Endodermal cell (in vitro differentiated cells): ENCODE measurements at regions not wholly inside any gene's neighbourhood (a gene's known extent, or its start where the extent isn't known, plus 50 kb on each side); places are given as distances from the start of the nearest gene placed in this dataset.

Source experiments
- DNase-seq: peaks from one replicate; pipeline ENCODE4 v3.0.0-alpha.2; 2017
- H3K27ac ChIP-seq: 2 replicates; pipeline ENCODE4 v1.5.1; 2013; ENCODE audit warnings: mild to moderate bottlenecking, low read depth, low read length, moderate library complexity
- H3K27me3 ChIP-seq: 2 replicates; pipeline ENCODE4 v1.6.1; 2013; ENCODE audit warnings: mild to moderate bottlenecking, low read length, moderate library complexity; ENCODE audit not compliant: insufficient read depth, control insufficient read depth, poor library complexity, severe bottlenecking
- H3K36me3 ChIP-seq: 2 replicates; pipeline ENCODE4 v1.7.0; 2013; ENCODE audit warnings: mild to moderate bottlenecking, low read length, moderate library complexity; ENCODE audit not compliant: control insufficient read depth, insufficient read depth
- H3K4me1 ChIP-seq: one replicate; pipeline ENCODE4 v1.7.0; 2013; ENCODE audit warnings: low read length; ENCODE audit not compliant: control insufficient read depth, insufficient read depth
- H3K4me3 ChIP-seq: 2 replicates; pipeline ENCODE4 v1.5.1; 2013; ENCODE audit warnings: mild to moderate bottlenecking, low read length, moderate library complexity
- H3K9ac ChIP-seq: 2 replicates; pipeline ENCODE4 v1.6.1; 2013; ENCODE audit warnings: mild to moderate bottlenecking, low read length, moderate library complexity; ENCODE audit not compliant: poor library complexity, severe bottlenecking; ENCODE audit errors: extremely low read depth
- H3K9me3 ChIP-seq: 2 replicates; pipeline ENCODE4 v1.6.1; 2013; ENCODE audit warnings: mild to moderate bottlenecking, low read length, moderate library complexity; ENCODE audit not compliant: control insufficient read depth
- H3K27ac Mint-ChIP-seq: 2 replicates; pipeline ENCODE4 v1.8.0; 2020; ENCODE audit warnings: mixed read lengths
- H3K27me3 Mint-ChIP-seq: 2 replicates; pipeline ENCODE4 v1.8.0; 2021; ENCODE audit warnings: mild to moderate bottlenecking, mixed read lengths; ENCODE audit not compliant: insufficient read depth
- H3K36me3 Mint-ChIP-seq: 2 replicates; pipeline ENCODE4 v1.8.0; 2020; ENCODE audit warnings: low read depth, mixed read lengths
- H3K4me1 Mint-ChIP-seq: 2 replicates; pipeline ENCODE4 v1.8.0; 2020; ENCODE audit warnings: mixed read lengths
- H3K4me3 Mint-ChIP-seq: 2 replicates; pipeline ENCODE4 v1.8.0; 2020; ENCODE audit warnings: mild to moderate bottlenecking, moderate library complexity, mixed read lengths
- H3K9me3 Mint-ChIP-seq: 2 replicates; pipeline ENCODE4 v1.8.0; 2020; ENCODE audit warnings: mild to moderate bottlenecking, mixed read lengths
- CTCF ChIP-seq: fragments of 200-600 bp; sonication (generic); conservative IDR thresholded peaks from 2 replicates; pipeline ENCODE4 v1.5.0; 2021; ENCODE audit warnings: antibody characterized with exemption, mild to moderate bottlenecking
- WGBS, 2 experiments: methylation state at CpG; one replicate each; pipeline versions ENCODE4 v1.1.5 to v1.1.7; 2013; ENCODE audit warnings: missing lambda C conversion rate in 2 of 2, mixed read lengths in 1 of 2; ENCODE audit not compliant: insufficient coverage in 1 of 2, insufficient read length in 1 of 2; 5-methylcytosine and 5-hydroxymethylcytosine counted together

GRCh38 chr22:27681037-27681436, 120.5 kb downstream of the MN1 start:
- H3K4me1 Mint-ChIP-seq, result peaks cover 25% of the 10 kb centered on the region
- no peak overlapping the region for H3K27ac Mint-ChIP-seq
- H3K9me3 Mint-ChIP-seq, result no peaks in the 10 kb centered on the region
- H3K9ac ChIP-seq, result no peak overlapping the region
- WGBS, 2 experiments, result 94 to 100% methylated on average over 2 to 3 of the region's 3 CpGs
- no peak overlapping the region for H3K27ac ChIP-seq
- DNase-seq, result no peak
- no peaks in the 10 kb centered on the region for H3K27me3 Mint-ChIP-seq
- H3K4me1 ChIP-seq, result no peaks in the 10 kb centered on the region
- H3K4me3 ChIP-seq, result no peak overlapping the region
- no peaks in the 10 kb centered on the region for H3K36me3 Mint-ChIP-seq
- no peaks in the 10 kb centered on the region for H3K9me3 ChIP-seq
- no peaks in the 10 kb centered on the region for H3K27me3 ChIP-seq
- no peak for TF ChIP-seq CTCF
- H3K4me3 Mint-ChIP-seq, result no peak overlapping the region
- H3K36me3 ChIP-seq, result no peaks in the 10 kb centered on the region

- no peak overlapping the region for H3K4me3 Mint-ChIP-seq
- H3K4me3 ChIP-seq, result no peak overlapping the region
- H3K27me3 Mint-ChIP-seq, result no peaks in the 10 kb centered on the region
- no peaks in the 10 kb centered on the region for H3K9me3 Mint-ChIP-seq
- H3K9me3 ChIP-seq, result no peaks in the 10 kb centered on the region
- H3K27ac Mint-ChIP-seq, result no peak overlapping the region
- no peaks in the 10 kb centered on the region for H3K4me1 ChIP-seq
- H3K27me3 ChIP-seq, result no peaks in the 10 kb centered on the region
- peak; percentile 83 for DNase-seq
- no peaks in the 10 kb centered on the region for H3K36me3 ChIP-seq
- 87 to 93% methylated on average over 3 to 9 of the region's 9 CpGs for WGBS, 2 experiments
- H3K27ac ChIP-seq, result no peak overlapping the region
- peaks cover 25% of the 10 kb centered on the region for H3K4me1 Mint-ChIP-seq
- peak; percentile 86 for TF ChIP-seq CTCF
- no peak overlapping the region for H3K9ac ChIP-seq
- no peaks in the 10 kb centered on the region for H3K36me3 Mint-ChIP-seq
Measured at GRCh38 chr22:27682437-27682836, 119.1 kb downstream of the MN1 start.

GRCh38 chr22:27684901-27685300, 116.7 kb downstream of the MN1 start:
- H3K36me3 ChIP-seq, result no peaks in the 10 kb centered on the region
- no peak overlapping the region for H3K4me3 ChIP-seq
- H3K9me3 Mint-ChIP-seq, result no peaks in the 10 kb centered on the region
- no peak overlapping the region for H3K27ac Mint-ChIP-seq
- peaks cover 22% of the 10 kb centered on the region for H3K4me1 Mint-ChIP-seq
- peaks cover 12% of the 10 kb centered on the region for H3K36me3 Mint-ChIP-seq
- no peak overlapping the region for H3K4me3 Mint-ChIP-seq
- no peak overlapping the region for H3K27ac ChIP-seq
- no peaks in the 10 kb centered on the region for H3K27me3 ChIP-seq
- no peaks in the 10 kb centered on the region for H3K27me3 Mint-ChIP-seq
- TF ChIP-seq CTCF, result no peak
- no peaks in the 10 kb centered on the region for H3K4me1 ChIP-seq
- no peaks in the 10 kb centered on the region for H3K9me3 ChIP-seq
- WGBS, 2 experiments, result 93% methylated on average over 9 of the region's 9 CpGs
- no peak for DNase-seq
- H3K9ac ChIP-seq, result no peak overlapping the region
